GM18511 (cell line): ENCODE measurements at regions not wholly inside any gene's neighbourhood (a gene's known extent, or its start where the extent isn't known, plus 50 kb on each side); places are given as distances from the start of the nearest gene placed in this dataset.
A peak's percentile ranks its signal among the peaks of the same experiment; 100 is the strongest.

Experiments used
- ATAC-seq: cut with Tn5 transposase; IDR thresholded peaks from one replicate; pipeline ENCODE4 v1.9.1; 2021; ENCODE audit warnings: mild to moderate bottlenecking, moderate library complexity; ENCODE audit not compliant: unreplicated experiment

GRCh38 chr14:62081012-62081612 is 318.9 kb downstream of the SNAPC1 start:
- ATAC-seq, result peak; percentile 89

- ATAC-seq, result no peak
Measured at GRCh38 chr14:62081951-62082350, 319.7 kb downstream of the SNAPC1 start.

GRCh38 chr14:62082779-62083178 is 320.6 kb downstream of the SNAPC1 start:
- ATAC-seq, result no peak

GRCh38 chr14:62084020-62084419 is 321.8 kb downstream of the SNAPC1 start:
- ATAC-seq, result no peak

- no peak for ATAC-seq
Measured at GRCh38 chr14:62087191-62087590, 325.0 kb downstream of the SNAPC1 start.

- ATAC-seq, result no peak
Measured at GRCh38 chr14:62093736-62094135, 331.5 kb downstream of the SNAPC1 start.

- no peak for ATAC-seq
Measured at GRCh38 chr14:62097072-62097471, 334.9 kb downstream of the SNAPC1 start.

GRCh38 chr14:62097824-62098223 is 335.6 kb downstream of the SNAPC1 start:
- no peak for ATAC-seq

GRCh38 chr14:62098357-62098756 is 336.1 kb downstream of the SNAPC1 start:
- no peak for ATAC-seq

GRCh38 chr14:62099091-62099490 is 336.9 kb downstream of the SNAPC1 start:
- ATAC-seq, result no peak

- ATAC-seq, result no peak
Measured at GRCh38 chr14:62101189-62101588, 339.0 kb downstream of the SNAPC1 start.

GRCh38 chr14:62101673-62102348 is 339.6 kb downstream of the SNAPC1 start:
- ATAC-seq, result no peak

- ATAC-seq, result no peak
Measured at GRCh38 chr14:62102349-62102725, 340.1 kb downstream of the SNAPC1 start.

GRCh38 chr14:62103464-62103863 is 341.2 kb downstream of the SNAPC1 start:
- ATAC-seq, result no peak

GRCh38 chr14:62110941-62111340 is 348.7 kb downstream of the SNAPC1 start:
- ATAC-seq, result no peak

GRCh38 chr14:62117010-62117750 is 355.0 kb downstream of the SNAPC1 start:
- ATAC-seq, result peak; percentile 98

GRCh38 chr14:62117751-62118105 is 355.5 kb downstream of the SNAPC1 start:
- ATAC-seq, result peak; percentile 5

GRCh38 chr14:62118461-62118860 is 356.2 kb downstream of the SNAPC1 start:
- no peak for ATAC-seq

- ATAC-seq, result no peak
Measured at GRCh38 chr14:62118871-62119270, 356.7 kb downstream of the SNAPC1 start.

- no peak for ATAC-seq
Measured at GRCh38 chr14:62123961-62124360, 361.7 kb downstream of the SNAPC1 start.

GRCh38 chr14:62125793-62126192 is 363.6 kb downstream of the SNAPC1 start:
- no peak for ATAC-seq

- peak; percentile 72 for ATAC-seq
Measured at GRCh38 chr14:62126879-62127478, 364.8 kb downstream of the SNAPC1 start.
